Esophagus (tissue), 2 donors: ENCODE measurements at regions not wholly inside any gene's neighbourhood (a gene's known extent, or its start where the extent isn't known, plus 50 kb on each side); places are given as distances from the start of the nearest gene placed in this dataset.

ENCODE experiments used
- H3K27ac ChIP-seq, 2 donors: one replicate each; pipeline ENCODE4 v1.5.1; 2013; ENCODE audit warnings: low read depth in 2 of 2, mild to moderate bottlenecking in 2 of 2, inconsistent platforms in 1 of 2, low read length in 1 of 2, moderate library complexity in 1 of 2
- H3K27me3 ChIP-seq, 2 donors: one replicate each; pipeline ENCODE4 v1.6.1; 2013; ENCODE audit warnings: low read length in 2 of 2, control low read depth in 1 of 2, mild to moderate bottlenecking in 1 of 2; ENCODE audit not compliant: insufficient read depth in 2 of 2, control insufficient read depth in 1 of 2
- H3K36me3 ChIP-seq, 2 donors: one replicate each; pipeline ENCODE4 v1.6.1; 2013; ENCODE audit warnings: low read length in 1 of 2; ENCODE audit not compliant: control insufficient read depth in 2 of 2, insufficient read depth in 2 of 2
- H3K4me1 ChIP-seq, 2 donors: one replicate each; pipeline ENCODE4 v1.6.1; 2013; ENCODE audit warnings: low read length in 1 of 2; ENCODE audit not compliant: control insufficient read depth in 2 of 2, insufficient read depth in 2 of 2
- H3K4me3 ChIP-seq, 2 donors: one replicate each; pipeline ENCODE4 v1.5.1; 2013; ENCODE audit warnings: low read length in 2 of 2, mild to moderate bottlenecking in 2 of 2, low read depth in 1 of 2, moderate library complexity in 1 of 2
- H3K9me3 ChIP-seq, 2 donors: one replicate each; pipeline ENCODE4 v1.6.1; 2013; ENCODE audit warnings: mild to moderate bottlenecking in 2 of 2, low read depth in 1 of 2, low read length in 1 of 2, moderate library complexity in 1 of 2; ENCODE audit not compliant: control insufficient read depth in 2 of 2, insufficient read depth in 1 of 2
- WGBS, 2 donors: extraction: QIAGEN DNeasy Blood & Tissue Kit; methylation state at CpG; one replicate each; pipeline ENCODE4 v1.1.7; 2013; 5-methylcytosine and 5-hydroxymethylcytosine counted together
- donor health status: healthy with polysubstance abuse.
- donor health status: Bipolar disorder and iron deficiency.

DNA sequence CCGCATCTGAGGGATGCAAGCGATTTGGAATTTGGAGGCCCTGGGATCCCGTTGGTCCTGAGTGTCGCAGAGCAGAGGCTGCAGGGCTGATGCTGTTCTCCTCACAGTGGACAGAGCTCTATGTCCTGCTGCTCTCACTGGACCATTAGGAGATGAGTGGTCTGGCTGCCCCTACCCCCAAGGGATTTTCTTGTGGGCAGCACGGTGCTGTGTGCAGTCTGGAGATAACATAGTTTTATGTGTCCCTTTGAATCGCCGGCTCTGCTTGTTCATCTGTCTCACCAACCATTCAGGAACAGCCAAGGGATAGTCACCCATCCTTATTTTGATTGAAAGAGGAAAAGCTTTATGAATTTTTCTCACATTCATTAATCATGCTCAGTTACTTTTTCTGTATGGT lies 49.9 kb downstream of the CHRM3 start:
- Histone ChIP-seq H3K27ac (no peak overlapping the region), H3K9me3 (no peaks in the 10 kb centered on the region), H3K4me1 (no peaks in the 10 kb centered on the region), H3K4me3 (no peak overlapping the region), H3K27me3 (no peaks in the 10 kb centered on the region), H3K36me3 (no peaks in the 10 kb centered on the region)
- WGBS, 2 donors, result 89 to 90% methylated on average over 7 of the region's 7 CpGs

DNA sequence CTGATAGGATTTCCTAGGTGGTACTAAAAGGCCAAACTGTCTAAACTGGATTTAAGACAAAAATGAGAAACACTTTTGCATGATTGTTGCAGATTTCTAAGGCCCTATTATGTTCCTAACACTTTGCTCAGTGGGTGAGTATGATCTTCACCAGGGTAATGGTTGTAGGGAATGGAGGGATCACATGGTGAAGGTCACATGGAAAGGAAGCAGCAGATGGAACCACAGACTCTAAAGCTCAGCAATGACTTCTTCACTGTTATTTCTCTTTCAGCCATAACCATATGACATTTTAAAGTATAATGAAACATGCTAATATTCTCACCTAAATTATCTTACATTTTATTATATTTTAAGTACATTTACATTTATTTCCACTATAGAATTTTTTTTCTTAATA lies 51.5 kb downstream of the CHRM3 start:
- Histone ChIP-seq H3K9me3 (no peaks in the 10 kb centered on the region), H3K36me3 (no peaks in the 10 kb centered on the region), H3K27ac (no peak overlapping the region), H3K4me3 (no peak overlapping the region), H3K4me1 (no peaks in the 10 kb centered on the region), H3K27me3 (no peaks in the 10 kb centered on the region)

DNA sequence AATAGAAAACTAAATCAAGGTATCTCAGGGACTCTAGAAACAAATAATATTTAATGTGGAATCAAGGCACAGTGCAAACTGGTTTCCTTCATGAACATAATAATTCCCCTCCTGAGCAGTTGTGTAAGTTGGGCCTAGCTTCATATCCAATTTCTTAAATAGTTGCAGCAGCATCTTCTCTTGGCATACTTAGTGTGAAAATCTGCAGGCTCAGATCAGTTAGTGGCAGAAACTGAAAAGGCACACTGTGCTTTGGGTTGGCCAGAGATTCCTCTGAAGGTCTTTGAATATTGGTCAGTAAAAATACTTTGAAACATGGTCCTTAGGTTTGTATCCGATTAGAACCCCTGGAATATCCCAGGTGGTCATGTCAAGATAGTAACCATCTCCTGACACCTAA lies 52.5 kb downstream of the CHRM3 start:
- Histone ChIP-seq H3K36me3 (no peaks in the 10 kb centered on the region), H3K4me1 (no peaks in the 10 kb centered on the region), H3K27me3 (no peaks in the 10 kb centered on the region), H3K4me3 (no peak overlapping the region), H3K27ac (no peak overlapping the region), H3K9me3 (no peaks in the 10 kb centered on the region)
- WGBS, 2 donors, result 91% methylated on average over 1 of the region's 1 CpG

DNA sequence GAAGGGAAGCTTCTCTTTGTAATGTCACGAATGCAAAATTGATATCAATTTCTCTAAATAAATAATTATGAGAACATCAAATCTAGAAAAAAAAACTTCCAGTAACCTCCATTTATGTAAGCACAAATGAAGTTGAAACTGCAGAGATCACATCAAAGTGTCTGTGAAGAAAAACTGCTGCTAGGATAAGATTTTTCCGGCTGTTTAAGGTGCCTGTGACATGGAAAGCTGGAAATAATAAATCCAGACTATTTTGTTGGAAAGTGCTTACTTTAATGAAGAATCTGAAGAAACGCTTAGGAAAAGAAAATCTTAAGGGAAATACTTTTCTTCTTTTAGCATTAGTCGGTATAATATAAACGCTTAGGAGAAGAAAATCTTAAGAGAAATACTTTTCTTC lies 57.0 kb downstream of the CHRM3 start:
- no peak overlapping the region for H3K27ac ChIP-seq
- H3K4me1 ChIP-seq, result no peaks in the 10 kb centered on the region
- H3K27me3 ChIP-seq, result no peaks in the 10 kb centered on the region
- H3K9me3 ChIP-seq, result no peaks in the 10 kb centered on the region
- H3K36me3 ChIP-seq, result no peaks in the 10 kb centered on the region
- 72 to 76% methylated on average over 5 of the region's 5 CpGs for WGBS, 2 donors
- H3K4me3 ChIP-seq, result no peak overlapping the region

DNA sequence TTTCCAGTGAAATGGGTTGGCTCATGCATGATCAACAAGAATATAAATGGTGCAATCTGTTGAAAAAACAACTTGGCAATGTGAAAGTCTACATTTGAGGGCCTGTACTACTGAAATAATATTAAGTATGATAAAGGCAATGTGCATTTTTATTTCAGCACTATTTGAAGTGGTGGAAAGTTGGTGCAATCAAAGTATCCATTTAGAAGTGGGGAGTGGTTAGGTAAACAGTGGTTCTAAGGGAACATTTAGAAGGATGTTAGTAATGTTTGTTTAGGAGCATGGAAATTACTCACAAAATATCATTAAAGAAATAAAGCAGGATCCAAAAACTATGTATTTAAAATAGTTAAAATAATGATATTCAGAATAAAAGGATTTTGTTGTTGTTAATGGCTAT lies 60.2 kb downstream of the CHRM3 start:
- Histone ChIP-seq H3K4me3 (no peak overlapping the region), H3K27me3 (no peaks in the 10 kb centered on the region), H3K27ac (no peak overlapping the region), H3K36me3 (no peaks in the 10 kb centered on the region), H3K4me1 (no peaks in the 10 kb centered on the region), H3K9me3 (no peaks in the 10 kb centered on the region)

DNA sequence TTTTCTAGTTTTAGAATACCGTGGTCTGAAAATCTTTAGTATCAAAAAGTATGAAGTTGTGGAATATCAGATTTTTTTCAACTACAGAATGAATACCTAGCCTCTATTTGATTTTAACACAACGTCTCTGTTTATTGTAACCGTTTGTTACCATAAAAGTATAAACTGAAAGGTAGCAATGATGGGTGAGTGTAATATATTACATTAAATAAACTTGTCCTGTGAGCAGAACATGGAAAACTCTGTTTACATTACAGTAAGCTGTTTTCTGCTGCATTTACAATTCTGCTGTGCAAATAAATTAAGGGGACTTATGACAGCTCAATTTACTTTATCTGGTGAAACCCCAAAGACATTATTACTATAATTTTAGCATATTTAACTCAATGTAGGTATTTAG lies 62.5 kb downstream of the CHRM3 start:
- Histone ChIP-seq H3K4me3 (no peak overlapping the region), H3K4me1 (no peaks in the 10 kb centered on the region), H3K9me3 (no peaks in the 10 kb centered on the region), H3K27me3 (no peaks in the 10 kb centered on the region), H3K36me3 (no peaks in the 10 kb centered on the region), H3K27ac (no peak overlapping the region)
- 61 to 72% methylated on average over 3 of the region's 3 CpGs for WGBS, 2 donors

DNA sequence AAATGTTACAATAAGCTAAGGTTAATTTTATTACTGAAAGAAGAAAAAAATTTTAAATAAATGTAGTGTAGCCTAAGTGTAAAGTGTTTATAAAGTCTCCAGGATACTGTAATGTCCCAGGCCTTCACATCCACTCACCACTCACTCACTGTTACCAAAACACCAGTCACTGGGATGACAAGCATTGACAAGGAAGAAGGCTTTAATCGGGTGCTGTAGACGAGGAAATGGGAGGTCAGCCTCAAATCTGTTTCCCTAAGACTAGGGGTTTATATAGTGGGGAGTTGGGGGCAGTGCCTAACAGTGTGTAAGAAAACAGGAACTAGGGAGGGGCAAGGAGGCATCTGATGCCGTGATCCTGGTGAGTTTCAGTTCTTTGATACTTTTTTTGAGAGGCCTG lies 69.4 kb downstream of the CHRM3 start:
- 80 to 86% methylated on average over 3 of the region's 3 CpGs for WGBS, 2 donors
- H3K9me3 ChIP-seq, result no peaks in the 10 kb centered on the region
- no peaks in the 10 kb centered on the region for H3K4me1 ChIP-seq
- H3K4me3 ChIP-seq, result no peak overlapping the region
- no peak overlapping the region for H3K27ac ChIP-seq
- no peaks in the 10 kb centered on the region for H3K36me3 ChIP-seq
- H3K27me3 ChIP-seq, result no peaks in the 10 kb centered on the region

DNA sequence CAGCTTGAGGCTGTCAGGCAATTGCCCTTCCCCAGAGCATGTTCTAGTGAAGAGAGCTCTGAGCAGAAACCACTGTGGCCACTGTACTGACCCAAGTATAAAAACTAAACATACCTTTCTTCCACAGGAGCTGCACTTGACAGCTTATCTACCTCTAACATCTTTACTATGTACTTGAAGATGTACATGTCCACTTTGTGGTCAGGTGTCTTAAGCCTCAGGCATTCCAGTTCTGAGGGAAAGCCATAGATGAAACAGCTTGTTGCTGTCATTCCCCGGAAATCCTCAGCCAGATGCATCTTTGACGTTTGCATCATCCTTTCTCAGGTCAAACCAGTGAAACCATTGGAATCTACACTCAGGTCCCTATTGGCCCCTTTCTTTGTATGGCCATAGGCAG lies 70.4 kb downstream of the CHRM3 start:
- 85 to 89% methylated on average over 2 of the region's 2 CpGs for WGBS, 2 donors
- no peak overlapping the region for H3K4me3 ChIP-seq
- H3K9me3 ChIP-seq, result no peaks in the 10 kb centered on the region

DNA sequence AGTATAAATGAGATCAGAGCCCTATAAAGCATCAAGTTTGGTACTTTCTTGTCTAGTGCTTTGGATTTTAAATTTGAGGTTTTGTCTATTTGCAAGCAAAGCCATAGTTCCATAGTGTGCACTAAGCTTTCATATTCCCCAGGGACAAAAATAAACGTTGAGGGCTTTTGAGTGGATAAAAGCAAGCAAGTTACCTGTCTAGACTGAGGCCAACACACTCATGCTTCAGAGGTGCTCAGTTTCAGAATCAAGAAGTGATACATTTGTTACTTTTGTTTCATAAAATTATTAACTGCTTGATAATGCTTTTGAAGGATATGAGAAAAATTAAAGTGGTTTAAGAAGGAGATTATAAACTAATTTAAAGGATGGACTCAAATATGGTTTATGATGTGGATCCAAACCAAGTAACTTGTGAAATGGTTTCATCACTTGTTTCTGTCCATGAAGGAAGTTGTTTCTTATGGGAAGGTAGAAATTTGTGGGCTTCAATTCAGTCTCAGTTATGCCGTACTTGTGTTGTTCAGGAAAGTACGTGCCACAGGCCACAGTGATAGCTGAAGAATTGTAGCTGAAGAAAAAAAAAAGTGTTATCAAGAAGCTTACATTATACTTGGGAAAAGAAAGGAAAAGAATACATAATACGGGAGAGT lies 71.2 kb downstream of the CHRM3 start:
- WGBS, 2 donors, result 57 to 66% methylated on average over 4 of the region's 4 CpGs
- H3K27me3 ChIP-seq, result no peaks in the 10 kb centered on the region
- no peaks in the 10 kb centered on the region for H3K4me1 ChIP-seq
- H3K27ac ChIP-seq, result no peak overlapping the region
- no peaks in the 10 kb centered on the region for H3K9me3 ChIP-seq
- H3K36me3 ChIP-seq, result no peaks in the 10 kb centered on the region
- H3K4me3 ChIP-seq, result no peak overlapping the region

More for the DNA sequence above, 70.4 kb downstream of the CHRM3 start:
- H3K4me1 ChIP-seq, result no peaks in the 10 kb centered on the region
- H3K36me3 ChIP-seq, result no peaks in the 10 kb centered on the region
- H3K27ac ChIP-seq, result no peak overlapping the region
- no peaks in the 10 kb centered on the region for H3K27me3 ChIP-seq

DNA sequence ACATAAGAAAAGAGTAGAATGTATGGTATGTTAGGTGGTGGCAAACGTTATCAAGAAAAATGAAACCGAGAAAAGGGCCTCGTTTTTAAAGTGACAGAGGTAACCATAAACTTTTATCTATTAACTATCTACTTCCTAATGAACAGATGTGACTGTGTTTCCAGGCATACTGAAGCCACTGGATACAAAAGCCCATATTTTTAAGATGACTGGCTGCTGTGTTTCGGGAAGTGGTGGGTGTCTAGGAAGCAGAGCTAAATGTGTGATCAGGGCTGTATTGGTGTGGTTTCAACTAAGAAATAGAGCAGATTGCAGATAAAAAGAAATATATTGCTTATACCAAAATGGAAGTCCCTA lies 71.8 kb downstream of the CHRM3 start:
- Histone ChIP-seq H3K27me3 (no peaks in the 10 kb centered on the region), H3K27ac (no peak overlapping the region), H3K9me3 (no peaks in the 10 kb centered on the region), H3K36me3 (no peaks in the 10 kb centered on the region), H3K4me1 (no peaks in the 10 kb centered on the region), H3K4me3 (no peak overlapping the region)
- WGBS, 2 donors, result 58 to 63% methylated on average over 4 of the region's 4 CpGs
